GM23338 (cell line): ENCODE measurements at regions not wholly inside any gene's neighbourhood (a gene's known extent, or its start where the extent isn't known, plus 50 kb on each side); places are given as distances from the start of the nearest gene placed in this dataset.
"Not testable (repeated sequence)": the region's sequence is repeated elsewhere in the genome, so short reads cannot be mapped to it uniquely, and the experiment has no call there.

ENCODE experiments used
- CREB1 ChIP-seq: fragments of 250-450 bp; sonication (Bioruptor Pico); IDR thresholded peaks from 2 replicates; pipeline ENCODE4 v1.5.0; 2020; ENCODE audit warnings: low read depth, mild to moderate bottlenecking, moderate library complexity
- CTCF ChIP-seq, 2 experiments: fragments of 200-600 bp in 1 of 2; sonication (generic) in 1 of 2; conservative IDR thresholded peaks; 2 replicates each; pipeline versions ENCODE4 v1.5.1 to v1.6.1; 2016 to 2017; ENCODE audit warnings: antibody characterized with exemption in 2 of 2, low read depth in 2 of 2, mild to moderate bottlenecking in 2 of 2, moderate library complexity in 1 of 2
- EZH2 ChIP-seq: fragments of 200-600 bp; sonication (generic); IDR thresholded peaks from one replicate; pipeline ENCODE4 v1.8.0; 2017; ENCODE audit warnings: antibody characterized with exemption, mild to moderate bottlenecking, low read depth; ENCODE audit not compliant: unreplicated experiment
- EZH2phosphoT487 ChIP-seq: fragments of 200-600 bp; sonication (generic); IDR thresholded peaks from one replicate; pipeline ENCODE4 v1.8.1; 2018; ENCODE audit warnings: antibody characterized with exemption; ENCODE audit not compliant: unreplicated experiment
- POLR2AphosphoS5 ChIP-seq: IDR thresholded peaks from 2 replicates; pipeline ENCODE4 v1.6.1; 2016; ENCODE audit warnings: antibody characterized with exemption, low read depth
- ZNF114 ChIP-seq: fragments of 250-450 bp; sonication (Bioruptor Pico); IDR thresholded peaks from 2 replicates; pipeline ENCODE4 v1.5.0; 2020; ENCODE audit warnings: mild to moderate bottlenecking, moderate library complexity
- TF ChIP-seq, protein P1 (sequence below): IDR thresholded peaks from one replicate; pipeline ENCODE4 v1.6.1; 2018; ENCODE audit warnings: antibody characterized with exemption; ENCODE audit not compliant: unreplicated experiment
- TF ChIP-seq, protein P2 (sequence below): IDR thresholded peaks from 2 replicates; pipeline ENCODE4 v1.6.1; 2016; ENCODE audit warnings: antibody characterized with exemption

GRCh38 chr4:147259271-147259670, 221.6 kb upstream of the EDNRA start:
- not testable (repeated sequence) for TF ChIP-seq CTCF (conservative IDR thresholded peaks at IDR 0.05; ENCODE audit: low read depth in 2 of 2); POLR2AphosphoS5; EZH2; EZH2phosphoT487; ZNF114 (CRISPR knock-in tag); CREB1 (CRISPR knock-in tag)
- TF ChIP-seq, protein P1, sequence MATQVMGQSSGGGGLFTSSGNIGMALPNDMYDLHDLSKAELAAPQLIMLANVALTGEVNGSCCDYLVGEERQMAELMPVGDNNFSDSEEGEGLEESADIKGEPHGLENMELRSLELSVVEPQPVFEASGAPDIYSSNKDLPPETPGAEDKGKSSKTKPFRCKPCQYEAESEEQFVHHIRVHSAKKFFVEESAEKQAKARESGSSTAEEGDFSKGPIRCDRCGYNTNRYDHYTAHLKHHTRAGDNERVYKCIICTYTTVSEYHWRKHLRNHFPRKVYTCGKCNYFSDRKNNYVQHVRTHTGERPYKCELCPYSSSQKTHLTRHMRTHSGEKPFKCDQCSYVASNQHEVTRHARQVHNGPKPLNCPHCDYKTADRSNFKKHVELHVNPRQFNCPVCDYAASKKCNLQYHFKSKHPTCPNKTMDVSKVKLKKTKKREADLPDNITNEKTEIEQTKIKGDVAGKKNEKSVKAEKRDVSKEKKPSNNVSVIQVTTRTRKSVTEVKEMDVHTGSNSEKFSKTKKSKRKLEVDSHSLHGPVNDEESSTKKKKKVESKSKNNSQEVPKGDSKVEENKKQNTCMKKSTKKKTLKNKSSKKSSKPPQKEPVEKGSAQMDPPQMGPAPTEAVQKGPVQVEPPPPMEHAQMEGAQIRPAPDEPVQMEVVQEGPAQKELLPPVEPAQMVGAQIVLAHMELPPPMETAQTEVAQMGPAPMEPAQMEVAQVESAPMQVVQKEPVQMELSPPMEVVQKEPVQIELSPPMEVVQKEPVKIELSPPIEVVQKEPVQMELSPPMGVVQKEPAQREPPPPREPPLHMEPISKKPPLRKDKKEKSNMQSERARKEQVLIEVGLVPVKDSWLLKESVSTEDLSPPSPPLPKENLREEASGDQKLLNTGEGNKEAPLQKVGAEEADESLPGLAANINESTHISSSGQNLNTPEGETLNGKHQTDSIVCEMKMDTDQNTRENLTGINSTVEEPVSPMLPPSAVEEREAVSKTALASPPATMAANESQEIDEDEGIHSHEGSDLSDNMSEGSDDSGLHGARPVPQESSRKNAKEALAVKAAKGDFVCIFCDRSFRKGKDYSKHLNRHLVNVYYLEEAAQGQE, result not testable (repeated sequence)
- TF ChIP-seq, protein P2, sequence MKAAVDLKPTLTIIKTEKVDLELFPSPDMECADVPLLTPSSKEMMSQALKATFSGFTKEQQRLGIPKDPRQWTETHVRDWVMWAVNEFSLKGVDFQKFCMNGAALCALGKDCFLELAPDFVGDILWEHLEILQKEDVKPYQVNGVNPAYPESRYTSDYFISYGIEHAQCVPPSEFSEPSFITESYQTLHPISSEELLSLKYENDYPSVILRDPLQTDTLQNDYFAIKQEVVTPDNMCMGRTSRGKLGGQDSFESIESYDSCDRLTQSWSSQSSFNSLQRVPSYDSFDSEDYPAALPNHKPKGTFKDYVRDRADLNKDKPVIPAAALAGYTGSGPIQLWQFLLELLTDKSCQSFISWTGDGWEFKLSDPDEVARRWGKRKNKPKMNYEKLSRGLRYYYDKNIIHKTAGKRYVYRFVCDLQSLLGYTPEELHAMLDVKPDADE, result not testable (repeated sequence)
